ENCODE measurements at regions not wholly inside any gene's neighbourhood (a gene's known extent, or its start where the extent isn't known, plus 50 kb on each side); places are given as distances from the start of the nearest gene placed in this dataset.

DNA sequence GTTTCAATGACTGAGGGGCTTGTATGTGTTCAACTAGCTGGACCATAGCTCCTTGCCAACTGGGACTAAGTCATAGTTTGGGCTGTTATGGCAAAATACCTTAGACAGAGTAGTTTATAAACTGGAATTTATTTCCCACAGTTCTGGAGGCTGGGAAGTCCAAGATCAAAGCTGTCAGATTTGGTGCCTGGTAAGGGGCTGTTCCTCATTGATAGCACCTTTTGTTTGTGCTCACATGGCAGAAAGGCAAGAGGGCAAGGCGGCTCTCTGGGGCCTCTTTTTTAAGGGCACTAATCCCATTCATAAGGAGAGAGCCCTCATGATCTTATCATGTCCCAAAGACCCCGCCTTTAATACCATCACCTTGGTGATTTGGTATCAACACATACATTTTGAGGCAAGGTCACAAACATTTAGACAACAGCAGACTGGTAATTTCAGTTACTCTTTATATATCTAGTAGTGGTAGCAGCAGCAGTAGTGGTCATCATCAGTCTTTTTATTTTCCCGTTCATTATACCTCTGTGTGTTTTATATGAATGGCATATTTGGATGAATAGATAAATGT is 477.0 kb downstream of the CCDC171 start:
- TF ChIP-seq, protein P1, sequence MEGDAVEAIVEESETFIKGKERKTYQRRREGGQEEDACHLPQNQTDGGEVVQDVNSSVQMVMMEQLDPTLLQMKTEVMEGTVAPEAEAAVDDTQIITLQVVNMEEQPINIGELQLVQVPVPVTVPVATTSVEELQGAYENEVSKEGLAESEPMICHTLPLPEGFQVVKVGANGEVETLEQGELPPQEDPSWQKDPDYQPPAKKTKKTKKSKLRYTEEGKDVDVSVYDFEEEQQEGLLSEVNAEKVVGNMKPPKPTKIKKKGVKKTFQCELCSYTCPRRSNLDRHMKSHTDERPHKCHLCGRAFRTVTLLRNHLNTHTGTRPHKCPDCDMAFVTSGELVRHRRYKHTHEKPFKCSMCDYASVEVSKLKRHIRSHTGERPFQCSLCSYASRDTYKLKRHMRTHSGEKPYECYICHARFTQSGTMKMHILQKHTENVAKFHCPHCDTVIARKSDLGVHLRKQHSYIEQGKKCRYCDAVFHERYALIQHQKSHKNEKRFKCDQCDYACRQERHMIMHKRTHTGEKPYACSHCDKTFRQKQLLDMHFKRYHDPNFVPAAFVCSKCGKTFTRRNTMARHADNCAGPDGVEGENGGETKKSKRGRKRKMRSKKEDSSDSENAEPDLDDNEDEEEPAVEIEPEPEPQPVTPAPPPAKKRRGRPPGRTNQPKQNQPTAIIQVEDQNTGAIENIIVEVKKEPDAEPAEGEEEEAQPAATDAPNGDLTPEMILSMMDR (IDR thresholded peaks at IDR 0.05; ENCODE audit: low read depth, low read length, poor library complexity, severe bottlenecking) = no peak
- TF ChIP-seq EZH2phosphoT487 (IDR thresholded peaks at IDR 0.05; ENCODE audit: borderline replicate concordance, low read length) = no peak
